H9 (cell line): ENCODE measurements at regions not wholly inside any gene's neighbourhood (a gene's known extent, or its start where the extent isn't known, plus 50 kb on each side); places are given as distances from the start of the nearest gene placed in this dataset.

Source experiments
- DNase-seq: peaks from one replicate; pipeline ENCODE4 v3.0.0-alpha.2; 2017
- H2AFZ ChIP-seq: one replicate; pipeline ENCODE4 v1.6.1; 2013; ENCODE audit warnings: mild to moderate bottlenecking, low read length, control low read depth, moderate library complexity
- H2AK5ac ChIP-seq: 2 replicates; pipeline ENCODE4 v1.6.1; 2013; ENCODE audit warnings: low read length, control low read depth, mixed read lengths; ENCODE audit not compliant: insufficient read length
- H2BK120ac ChIP-seq: one replicate; pipeline ENCODE4 v1.6.1; 2013; ENCODE audit warnings: low read depth, mild to moderate bottlenecking, low read length, control low read depth, inconsistent platforms; ENCODE audit not compliant: poor library complexity, severe bottlenecking
- H2BK12ac ChIP-seq: 2 replicates; pipeline ENCODE4 v1.6.1; 2013; ENCODE audit warnings: low read length, control low read depth, mixed read lengths, low read depth; ENCODE audit not compliant: insufficient read length
- H2BK15ac ChIP-seq: 2 replicates; pipeline ENCODE4 v1.6.1; 2013; ENCODE audit warnings: low read depth, low read length, control low read depth
- H2BK20ac ChIP-seq: one replicate; pipeline ENCODE4 v1.6.1; 2013; ENCODE audit warnings: low read depth, mild to moderate bottlenecking, low read length, control low read depth, inconsistent platforms; ENCODE audit not compliant: poor library complexity, severe bottlenecking
- H2BK5ac ChIP-seq: 2 replicates; pipeline ENCODE4 v1.6.1; 2013; ENCODE audit warnings: low read length, control low read depth, mixed read lengths; ENCODE audit not compliant: insufficient read length
- H3K14ac ChIP-seq: 2 replicates; pipeline ENCODE4 v1.6.1; 2013; ENCODE audit warnings: low read length, control low read depth; ENCODE audit not compliant: insufficient read depth
- H3K18ac ChIP-seq: 2 replicates; pipeline ENCODE4 v1.6.1; 2013; ENCODE audit warnings: low read depth, mild to moderate bottlenecking, mixed read lengths, low read length, control low read depth; ENCODE audit not compliant: insufficient read length
- H3K23ac ChIP-seq: 2 replicates; pipeline ENCODE4 v1.6.1; 2013; ENCODE audit warnings: low read length, control low read depth, mixed read lengths, low read depth; ENCODE audit not compliant: insufficient read length
- H3K23me2 ChIP-seq: 2 replicates; pipeline ENCODE4 v1.6.1; 2013; ENCODE audit warnings: low read depth, mild to moderate bottlenecking, mixed read lengths, low read length, control low read depth; ENCODE audit not compliant: insufficient read length, poor library complexity, severe bottlenecking
- H3K27ac ChIP-seq: 2 replicates; pipeline ENCODE4 v1.5.1; 2013; ENCODE audit warnings: low read length, control low read depth, mixed read lengths, low read depth; ENCODE audit not compliant: insufficient read length
- H3K27me3 ChIP-seq: 2 replicates; pipeline ENCODE4 v1.6.1; 2013; ENCODE audit warnings: low read length, control low read depth, inconsistent platforms; ENCODE audit not compliant: insufficient read depth
- H3K4ac ChIP-seq: 2 replicates; pipeline ENCODE4 v1.6.1; 2013; ENCODE audit warnings: low read depth, mild to moderate bottlenecking, control low read depth, inconsistent platforms, low read length, moderate library complexity
- H3K4me1 ChIP-seq: 2 replicates; pipeline ENCODE4 v1.6.1; 2013; ENCODE audit warnings: low read length, control low read depth, inconsistent platforms; ENCODE audit not compliant: insufficient read depth
- H3K4me2 ChIP-seq: 2 replicates; pipeline ENCODE4 v1.6.1; 2013; ENCODE audit warnings: low read length, control low read depth, mixed read lengths; ENCODE audit not compliant: insufficient read length, insufficient read depth
- H3K56ac ChIP-seq: 2 replicates; pipeline ENCODE4 v1.6.1; 2013; ENCODE audit warnings: low read depth, mild to moderate bottlenecking, mixed read lengths, low read length, control low read depth; ENCODE audit not compliant: insufficient read length
- H3K79me1 ChIP-seq: 2 replicates; pipeline ENCODE4 v1.6.1; 2013; ENCODE audit warnings: low read depth, mild to moderate bottlenecking, moderate library complexity, low read length, control low read depth, inconsistent platforms; ENCODE audit not compliant: insufficient read depth, poor library complexity, severe bottlenecking
- H3K79me2 ChIP-seq: 2 replicates; pipeline ENCODE4 v1.6.1; 2013; ENCODE audit warnings: low read length, control low read depth, inconsistent platforms; ENCODE audit not compliant: insufficient read depth
- H3K9ac ChIP-seq: 2 replicates; pipeline ENCODE4 v1.6.1; 2013; ENCODE audit warnings: low read length, control low read depth, mixed read lengths; ENCODE audit not compliant: insufficient read length; ENCODE audit errors: extremely low read depth
- H3K9me3 ChIP-seq: one replicate; pipeline ENCODE4 v1.6.1; 2013; ENCODE audit warnings: low read depth, low read length, inconsistent platforms; ENCODE audit not compliant: control insufficient read depth
- H3T11ph ChIP-seq: one replicate; pipeline ENCODE4 v1.6.1; 2013; ENCODE audit warnings: mild to moderate bottlenecking, low read length, control low read depth, inconsistent platforms
- H4K20me1 ChIP-seq: one replicate; pipeline ENCODE4 v1.6.1; 2013; ENCODE audit not compliant: control insufficient read depth, insufficient read length, insufficient read depth
- H4K5ac ChIP-seq: 2 replicates; pipeline ENCODE4 v1.6.1; 2013; ENCODE audit warnings: low read depth, mild to moderate bottlenecking, mixed read lengths, low read length, control low read depth; ENCODE audit not compliant: insufficient read length
- H4K8ac ChIP-seq: replicated peaks from 2 replicates; pipeline ENCODE4 v1.6.1; 2013; ENCODE audit warnings: low read length, control low read depth, mixed read lengths, low read depth; ENCODE audit not compliant: insufficient read length
- H4K91ac ChIP-seq: 2 replicates; pipeline ENCODE4 v1.6.1; 2013; ENCODE audit warnings: low read depth, mild to moderate bottlenecking, moderate library complexity, mixed read lengths, low read length, control low read depth; ENCODE audit not compliant: insufficient read length
- H3K27ac Mint-ChIP-seq, 3 experiments: 2 replicates in 2 of 3; 3 replicates in 1 of 3; pipeline ENCODE4 v1.8.0; 2020 to 2021; ENCODE audit warnings: mixed read lengths in 3 of 3, mild to moderate bottlenecking in 1 of 3, moderate library complexity in 1 of 3
- H3K27me3 Mint-ChIP-seq: 2 replicates; pipeline ENCODE4 v1.8.0; 2021; ENCODE audit warnings: low read depth, mild to moderate bottlenecking, moderate library complexity, mixed read lengths
- H3K36me3 Mint-ChIP-seq, 3 experiments: 2 replicates in 2 of 3; 3 replicates in 1 of 3; pipeline ENCODE4 v1.8.0; 2020 to 2021; ENCODE audit warnings: low read depth in 3 of 3, mixed read lengths in 3 of 3; ENCODE audit not compliant: insufficient read depth in 1 of 3
- H3K4me1 Mint-ChIP-seq, 2 experiments: 2 replicates each; pipeline ENCODE4 v1.8.0; 2020; ENCODE audit warnings: mixed read lengths in 2 of 2
- H3K4me3 Mint-ChIP-seq, 2 experiments: 2 replicates in 1 of 2; 3 replicates in 1 of 2; pipeline ENCODE4 v1.8.0; 2020 to 2021; ENCODE audit warnings: mild to moderate bottlenecking in 2 of 2, mixed read lengths in 2 of 2, moderate library complexity in 1 of 2
- H3K9me3 Mint-ChIP-seq, 2 experiments: 2 replicates in 1 of 2; 3 replicates in 1 of 2; pipeline ENCODE4 v1.8.0; 2020; ENCODE audit warnings: mild to moderate bottlenecking in 2 of 2, mixed read lengths in 2 of 2, moderate library complexity in 1 of 2
- CTCF ChIP-seq: fragments of 200-600 bp; sonication (generic); conservative IDR thresholded peaks from 3 replicates; pipeline ENCODE4 v1.8.0; 2021; ENCODE audit warnings: antibody characterized with exemption, mild to moderate bottlenecking
- WGBS: extraction: QIAGEN DNeasy Blood & Tissue Kit; methylation state at CpG from one replicate; pipeline ENCODE4 v1.1.7; 2013; ENCODE audit warnings: missing lambda C conversion rate, low lambda C conversion rate, mixed read lengths; ENCODE audit not compliant: insufficient read length; ENCODE audit errors: extremely low coverage; 5-methylcytosine and 5-hydroxymethylcytosine counted together

GRCh38 chr4:111941957-111942356 is 203.3 kb upstream of the FAM241A start:
- no peak overlapping the region for H3K4me3 Mint-ChIP-seq

More at GRCh38 chr4:111941957-111942356, 203.3 kb upstream of the FAM241A start:
- H3K27me3 Mint-ChIP-seq = no peaks in the 10 kb centered on the region
- peaks cover 7% of the 10 kb centered on the region in 2 experiments for H3K4me1 Mint-ChIP-seq
- Histone ChIP-seq H2BK12ac (no peak overlapping the region), H3K14ac (no peak overlapping the region), H4K91ac (no peak overlapping the region), H3T11ph (no peak overlapping the region), H3K4ac (no peak overlapping the region), H2AK5ac (no peak overlapping the region), H3K9me3 (no peaks in the 10 kb centered on the region), H3K79me2 (no peaks in the 10 kb centered on the region), H2AFZ (no peak overlapping the region), H3K4me2 (no peak overlapping the region), H3K18ac (no peak overlapping the region), H2BK20ac (no peak overlapping the region), H4K8ac (no peak overlapping the region), H3K4me1 (no peaks in the 10 kb centered on the region), H3K23ac (no peak overlapping the region), H2BK5ac (no peak overlapping the region), H3K9ac (no peak overlapping the region), H4K5ac (no peak overlapping the region), H3K27me3 (no peaks in the 10 kb centered on the region), H3K27ac (no peak overlapping the region), H3K56ac (no peak overlapping the region), H3K23me2 (no peaks in the 10 kb centered on the region), H3K79me1 (no peaks in the 10 kb centered on the region), H2BK120ac (no peak overlapping the region), H4K20me1 (no peaks in the 10 kb centered on the region), H2BK15ac (no peak overlapping the region)
- WGBS = no CpG with 5 or more reads among the region's 1 CpG
- no peak for TF ChIP-seq CTCF
- no peak for DNase-seq
- no peaks in the 10 kb centered on the region for H3K9me3 Mint-ChIP-seq
- no peaks in the 10 kb centered on the region for H3K36me3 Mint-ChIP-seq
- no peak overlapping the region for H3K27ac Mint-ChIP-seq
